ENCODE measurements at regions not wholly inside any gene's neighbourhood (a gene's known extent, or its start where the extent isn't known, plus 50 kb on each side); places are given as distances from the start of the nearest gene placed in this dataset.

- ChIA-PET CTCF (ENCODE audit: low intra/inter-chr PET ratio) (no interaction called here), POLR2A (interaction anchor here (0.6 kb wide), 1 partner anchor 28 kb away, joined by 3 read pairs; no protein-coding TSS in a partner anchor)
- no peaks in the 10 kb centered on the region for H3K27me3 ChIP-seq (ENCODE audit: control insufficient read depth in 2 of 2, insufficient read depth in 2 of 2, low read length in 2 of 2)
- no peaks in the 10 kb centered on the region for H3K9me1 ChIP-seq (ENCODE audit: control insufficient read depth, insufficient read depth, low read length)
- peaks cover 0 to 2% of the 10 kb centered on the region in 2 experiments; a peak in 3 of 5 replicates for H3K4me1 ChIP-seq (replicated peaks in 1 of 2; ENCODE audit: control insufficient read depth in 2 of 2, insufficient read depth in 2 of 2, low read length in 2 of 2)
- no peaks in the 10 kb centered on the region for H3K79me2 ChIP-seq (ENCODE audit: control insufficient read depth, insufficient read depth, low read length)
- in situ Hi-C loops (cut with MboI): no loop called here
- no TSS peak for BruUV-seq (replicated peaks)
- no peak overlapping the region for H3K27ac ChIP-seq (ENCODE audit: extremely low read depth, low read depth, low read length)
- intact Hi-C loops (cut with micrococcal nuclease): no loop called here
- no peak overlapping the region for H3K4me2 ChIP-seq (ENCODE audit: insufficient read depth, low read length)
- no peak overlapping the region for H3K4me3 ChIP-seq
- H3K36me3 ChIP-seq (ENCODE audit: control insufficient read depth, insufficient read depth, low read length): no peaks in the 10 kb centered on the region
- no peak overlapping the region for H2AFZ ChIP-seq (ENCODE audit: low read depth, low read length)
- TF ChIP-seq THRAP3 (IDR thresholded peaks at IDR 0.05; ENCODE audit: borderline replicate concordance) (no peak), TFAP4 (CRISPR knock-in tag; IDR thresholded peaks at IDR 0.05; ENCODE audit: borderline replicate concordance) (peak; percentile 70; the same call in 1 of the 2 replicates)
- TF ChIP-seq, protein P1, sequence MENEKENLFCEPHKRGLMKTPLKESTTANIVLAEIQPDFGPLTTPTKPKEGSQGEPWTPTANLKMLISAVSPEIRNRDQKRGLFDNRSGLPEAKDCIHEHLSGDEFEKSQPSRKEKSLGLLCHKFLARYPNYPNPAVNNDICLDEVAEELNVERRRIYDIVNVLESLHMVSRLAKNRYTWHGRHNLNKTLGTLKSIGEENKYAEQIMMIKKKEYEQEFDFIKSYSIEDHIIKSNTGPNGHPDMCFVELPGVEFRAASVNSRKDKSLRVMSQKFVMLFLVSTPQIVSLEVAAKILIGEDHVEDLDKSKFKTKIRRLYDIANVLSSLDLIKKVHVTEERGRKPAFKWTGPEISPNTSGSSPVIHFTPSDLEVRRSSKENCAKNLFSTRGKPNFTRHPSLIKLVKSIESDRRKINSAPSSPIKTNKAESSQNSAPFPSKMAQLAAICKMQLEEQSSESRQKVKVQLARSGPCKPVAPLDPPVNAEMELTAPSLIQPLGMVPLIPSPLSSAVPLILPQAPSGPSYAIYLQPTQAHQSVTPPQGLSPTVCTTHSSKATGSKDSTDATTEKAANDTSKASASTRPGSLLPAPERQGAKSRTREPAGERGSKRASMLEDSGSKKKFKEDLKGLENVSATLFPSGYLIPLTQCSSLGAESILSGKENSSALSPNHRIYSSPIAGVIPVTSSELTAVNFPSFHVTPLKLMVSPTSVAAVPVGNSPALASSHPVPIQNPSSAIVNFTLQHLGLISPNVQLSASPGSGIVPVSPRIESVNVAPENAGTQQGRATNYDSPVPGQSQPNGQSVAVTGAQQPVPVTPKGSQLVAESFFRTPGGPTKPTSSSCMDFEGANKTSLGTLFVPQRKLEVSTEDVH (IDR thresholded peaks at IDR 0.05; ENCODE audit: low read depth, partially characterized antibody): no peak
- DNase-seq (ENCODE audit: extremely low read depth in 1 of 4, low spot score in 3 of 4): peak in 3 of 4 experiments; percentile 5 to 27 (median 15)
- no peaks in the 10 kb centered on the region for H4K20me1 ChIP-seq (replicated peaks; ENCODE audit: control insufficient read depth, insufficient read depth, low read length)
- peak; percentile 54; the same call in 2 of the 3 replicates for ATAC-seq
- no peak overlapping the region for H3K9ac ChIP-seq (ENCODE audit: insufficient read depth in 1 of 2, low read depth in 2 of 2, low read length in 2 of 2)
- H3K9me3 ChIP-seq (replicated peaks; ENCODE audit: control insufficient read depth, insufficient read depth, low read depth, low read length): no peaks in the 10 kb centered on the region
- no peak for FAIRE-seq
- no CpG with 5 or more reads among the region's 1 CpG for WGBS (ENCODE audit: insufficient coverage, low coverage, missing lambda C conversion rate)
Observed at GRCh38 chrX:39258331-39258730, 457.1 kb downstream of the MID1IP1 start.
